ENCODE measurements at regions not wholly inside any gene's neighbourhood (a gene's known extent, or its start where the extent isn't known, plus 50 kb on each side); places are given as distances from the start of the nearest gene placed in this dataset.

- H3K9me3 ChIP-seq (ENCODE audit: control insufficient read depth, insufficient read depth, low read length): no peaks in the 10 kb centered on the region
- DNase-seq (ENCODE audit: low read depth, low spot score): no peak
- no peaks in the 10 kb centered on the region for H3K27me3 ChIP-seq (ENCODE audit: control insufficient read depth, insufficient read depth, low read length)
- ChIA-PET CTCF (no interaction called here), POLR2A (no interaction called here)
- TF ChIP-seq CTCF (IDR thresholded peaks at IDR 0.05; ENCODE audit: low read depth, low read length): no peak
- no peak overlapping the region for H3K27ac ChIP-seq (ENCODE audit: low read depth, low read length)
- no peak overlapping the region for H3K4me3 ChIP-seq (ENCODE audit: low read depth, low read length)
Measured at GRCh38 chr11:79860336-79860735, 419.5 kb upstream of the TENM4 start.

- H3K9me3 ChIP-seq (ENCODE audit: control insufficient read depth, insufficient read depth, low read length): no peaks in the 10 kb centered on the region
- no peak overlapping the region for H3K27ac ChIP-seq (ENCODE audit: low read depth, low read length)
- H3K4me3 ChIP-seq (ENCODE audit: low read depth, low read length): no peak overlapping the region
- ChIA-PET CTCF (no interaction called here), POLR2A (no interaction called here)
- TF ChIP-seq CTCF (IDR thresholded peaks at IDR 0.05; ENCODE audit: low read depth, low read length): no peak
- H3K27me3 ChIP-seq (ENCODE audit: control insufficient read depth, insufficient read depth, low read length): no peaks in the 10 kb centered on the region
- no peak for DNase-seq (ENCODE audit: low read depth, low spot score)
Measured at GRCh38 chr11:79857377-79858214, 416.8 kb upstream of the TENM4 start.

GRCh38 chr11:79852176-79852575, 411.3 kb upstream of the TENM4 start:
- H3K27ac ChIP-seq (ENCODE audit: low read depth, low read length): no peak overlapping the region
- H3K9me3 ChIP-seq (ENCODE audit: control insufficient read depth, insufficient read depth, low read length): no peaks in the 10 kb centered on the region
- no peaks in the 10 kb centered on the region for H3K27me3 ChIP-seq (ENCODE audit: control insufficient read depth, insufficient read depth, low read length)
- DNase-seq (ENCODE audit: low read depth, low spot score): no peak
- ChIA-PET POLR2A (no interaction called here), CTCF (interaction anchor here (0.5 kb wide), 1 partner anchor 1600 kb away, joined by 5 read pairs; no protein-coding TSS in a partner anchor)
- no peak overlapping the region for H3K4me3 ChIP-seq (ENCODE audit: low read depth, low read length)
- TF ChIP-seq CTCF (IDR thresholded peaks at IDR 0.05; ENCODE audit: low read depth, low read length): no peak

GRCh38 chr11:79845002-79845709, 404.3 kb upstream of the TENM4 start:
- TF ChIP-seq CTCF (IDR thresholded peaks at IDR 0.05; ENCODE audit: low read depth, low read length): no peak
- ChIA-PET CTCF (no interaction called here), POLR2A (no interaction called here)
- H3K27me3 ChIP-seq (ENCODE audit: control insufficient read depth, insufficient read depth, low read length): no peaks in the 10 kb centered on the region
- no peak overlapping the region for H3K4me3 ChIP-seq (ENCODE audit: low read depth, low read length)
- no peaks in the 10 kb centered on the region for H3K9me3 ChIP-seq (ENCODE audit: control insufficient read depth, insufficient read depth, low read length)
- DNase-seq (ENCODE audit: low read depth, low spot score): no peak
- H3K27ac ChIP-seq (ENCODE audit: low read depth, low read length): no peak overlapping the region

- CTCF ChIA-PET: no interaction called here
- POLR2A ChIA-PET: no interaction called here
- Histone ChIP-seq H3K27me3 (ENCODE audit: control insufficient read depth, insufficient read depth, low read length) (no peaks in the 10 kb centered on the region), H3K4me3 (ENCODE audit: low read depth, low read length) (no peak overlapping the region), H3K27ac (ENCODE audit: low read depth, low read length) (no peak overlapping the region), H3K9me3 (ENCODE audit: control insufficient read depth, insufficient read depth, low read length) (no peaks in the 10 kb centered on the region)
- DNase-seq (ENCODE audit: low read depth, low spot score): no peak
- no peak for TF ChIP-seq CTCF (IDR thresholded peaks at IDR 0.05; ENCODE audit: low read depth, low read length)
Measured at GRCh38 chr11:79834015-79834414, 393.2 kb upstream of the TENM4 start.
